GM23248 (cell line): ENCODE measurements at regions not wholly inside any gene's neighbourhood (a gene's known extent, or its start where the extent isn't known, plus 50 kb on each side); places are given as distances from the start of the nearest gene placed in this dataset.
A peak's percentile ranks its signal among the peaks of the same experiment; 100 is the strongest.

Source experiments
- DNase-seq: peaks from one replicate; pipeline ENCODE4 v3.0.0-alpha.2; 2015
- H2AFZ ChIP-seq: fragments of 200-600 bp; sonication (generic); 2 replicates; pipeline ENCODE4 v1.6.1; 2016; ENCODE audit warnings: antibody characterized with exemption
- H3F3A ChIP-seq: fragments of 200-600 bp; sonication (generic); 2 replicates; pipeline ENCODE4 v1.6.1; 2016; ENCODE audit warnings: mild to moderate bottlenecking, antibody characterized with exemption, mixed run types; ENCODE audit not compliant: insufficient read depth
- H3K27ac ChIP-seq: fragments of 200-600 bp; sonication (generic); 2 replicates; pipeline ENCODE4 v1.5.1; 2016; ENCODE audit warnings: mild to moderate bottlenecking
- H3K27me3 ChIP-seq: fragments of 200-600 bp; sonication (generic); replicated peaks from 2 replicates; pipeline ENCODE4 v1.6.1; 2016; ENCODE audit warnings: mild to moderate bottlenecking; ENCODE audit not compliant: insufficient read depth
- H3K36me3 ChIP-seq: fragments of 200-600 bp; sonication (generic); 2 replicates; pipeline ENCODE4 v1.6.1; 2016; ENCODE audit warnings: low read depth, mild to moderate bottlenecking
- H3K4me1 ChIP-seq: fragments of 200-600 bp; sonication (generic); 2 replicates; pipeline ENCODE4 v1.6.1; 2016; ENCODE audit warnings: mild to moderate bottlenecking; ENCODE audit not compliant: insufficient read depth
- H3K4me2 ChIP-seq: fragments of 200-600 bp; sonication (generic); one replicate; pipeline ENCODE4 v1.6.1; 2016; ENCODE audit warnings: mild to moderate bottlenecking; ENCODE audit not compliant: unreplicated experiment
- H3K4me3 ChIP-seq: fragments of 200-600 bp; sonication (generic); 2 replicates; pipeline ENCODE4 v1.5.1; 2016; ENCODE audit warnings: mild to moderate bottlenecking
- H3K79me2 ChIP-seq: fragments of 200-600 bp; sonication (generic); 2 replicates; pipeline ENCODE4 v1.6.1; 2016; ENCODE audit warnings: mild to moderate bottlenecking; ENCODE audit not compliant: insufficient read depth
- H3K9ac ChIP-seq: fragments of 200-600 bp; sonication (generic); 2 replicates; pipeline ENCODE4 v1.6.1; 2016; ENCODE audit warnings: mild to moderate bottlenecking
- H3K9me2 ChIP-seq: fragments of 200-600 bp; sonication (generic); 2 replicates; pipeline ENCODE4 v1.6.1; 2016; ENCODE audit warnings: mixed run types, mild to moderate bottlenecking, moderate library complexity; ENCODE audit not compliant: insufficient read depth
- H3K9me3 ChIP-seq: fragments of 200-600 bp; sonication (generic); one replicate; pipeline ENCODE4 v1.6.1; 2017; ENCODE audit warnings: low read depth
- H4K20me1 ChIP-seq: fragments of 200-600 bp; sonication (generic); 2 replicates; pipeline ENCODE4 v1.6.0; 2016; ENCODE audit not compliant: insufficient read depth
- EZH2 ChIP-seq: fragments of 200-600 bp; sonication (generic); IDR thresholded peaks from 2 replicates; pipeline ENCODE4 v1.6.1; 2018; ENCODE audit warnings: antibody characterized with exemption, mild to moderate bottlenecking; ENCODE audit not compliant: insufficient read depth, poor library complexity, severe bottlenecking
- EZH2phosphoT487 ChIP-seq: fragments of 200-600 bp; sonication (generic); IDR thresholded peaks from 2 replicates; pipeline ENCODE4 v1.6.1; 2018; ENCODE audit warnings: antibody characterized with exemption, moderate library complexity, mild to moderate bottlenecking, low read depth; ENCODE audit not compliant: insufficient read depth
- WGBS, 2 experiments: methylation state at CpG; one replicate each; pipeline ENCODE4 v1.1.6; 2015 to 2017; ENCODE audit warnings: low lambda C conversion rate in 2 of 2, low coverage in 1 of 2; ENCODE audit errors: missing lambda C conversion rate in 2 of 2; 5-methylcytosine and 5-hydroxymethylcytosine counted together
- in situ Hi-C: fragments of 300-500 bp; cut with MboI; formaldehyde crosslinking; loops from 2 replicates; pipeline ENCODE4 v1.15.0; 2020

GRCh38 chr14:53360829-53361228 is 207.7 kb upstream of the DDHD1 start:
- H3K9ac ChIP-seq = no peak overlapping the region
- H3K4me3 ChIP-seq = no peak overlapping the region
- H3K36me3 ChIP-seq = no peaks in the 10 kb centered on the region
- DNase-seq = no peak
- no peak overlapping the region for H2AFZ ChIP-seq
- H3K4me2 ChIP-seq = no peak overlapping the region
- peaks cover 6% of the 10 kb centered on the region; the same call in 1 of the 2 replicates for H3F3A ChIP-seq
- H3K27ac ChIP-seq = no peak overlapping the region
- in situ Hi-C loops = no loop called here
- no peak for TF ChIP-seq EZH2phosphoT487
- TF ChIP-seq EZH2 = no peak
- peaks cover 6% of the 10 kb centered on the region for H3K4me1 ChIP-seq
- no peaks in the 10 kb centered on the region for H3K27me3 ChIP-seq
- H4K20me1 ChIP-seq = no peaks in the 10 kb centered on the region
- no peaks in the 10 kb centered on the region for H3K79me2 ChIP-seq
- H3K9me3 ChIP-seq = no peaks in the 10 kb centered on the region
- no peaks in the 10 kb centered on the region for H3K9me2 ChIP-seq

- Histone ChIP-seq H2AFZ (no peak overlapping the region), H3K27ac (no peak overlapping the region), H3K9ac (no peak overlapping the region), H3K4me2 (no peak overlapping the region), H3K4me3 (no peak overlapping the region), H3K79me2 (no peaks in the 10 kb centered on the region), H3K9me3 (no peaks in the 10 kb centered on the region), H4K20me1 (no peaks in the 10 kb centered on the region), H3K4me1 (peaks cover 16% of the 10 kb centered on the region), H3K27me3 (no peaks in the 10 kb centered on the region), H3K36me3 (no peaks in the 10 kb centered on the region), H3F3A (peaks cover 18% of the 10 kb centered on the region; the same call in 1 of the 2 replicates), H3K9me2 (no peaks in the 10 kb centered on the region)
- no peak for DNase-seq
- in situ Hi-C loops = no loop called here
- TF ChIP-seq EZH2phosphoT487 = no peak
- no peak for TF ChIP-seq EZH2
Observed at GRCh38 chr14:53358166-53358565, 205.0 kb upstream of the DDHD1 start.

- TF ChIP-seq EZH2 = no peak
- TF ChIP-seq EZH2phosphoT487 = no peak
- Histone ChIP-seq H3K4me1 (peaks cover 13% of the 10 kb centered on the region), H4K20me1 (no peaks in the 10 kb centered on the region), H3K79me2 (no peaks in the 10 kb centered on the region), H3K36me3 (no peaks in the 10 kb centered on the region), H3K4me2 (no peak overlapping the region), H3K9me2 (no peaks in the 10 kb centered on the region), H3K4me3 (no peak overlapping the region), H3K9ac (no peak overlapping the region), H3K27me3 (no peaks in the 10 kb centered on the region), H2AFZ (no peak overlapping the region), H3F3A (peaks cover 18% of the 10 kb centered on the region; the same call in 1 of the 2 replicates), H3K9me3 (no peaks in the 10 kb centered on the region), H3K27ac (no peak overlapping the region)
- in situ Hi-C loops = no loop called here
- 88 to 93% methylated on average over 4 of the region's 4 CpGs for WGBS, 2 experiments
- peak; percentile 3 for DNase-seq
Observed at GRCh38 chr14:53356361-53357150, 203.4 kb upstream of the DDHD1 start.

GRCh38 chr14:53355581-53356112 is 202.5 kb upstream of the DDHD1 start:
- peak; percentile 65 for DNase-seq
- no peak for TF ChIP-seq EZH2
- TF ChIP-seq EZH2phosphoT487 = no peak
- no peak overlapping the region for H3K27ac ChIP-seq
- H4K20me1 ChIP-seq = no peaks in the 10 kb centered on the region
- in situ Hi-C loops = no loop called here
- H3K9me2 ChIP-seq = no peaks in the 10 kb centered on the region
- no peaks in the 10 kb centered on the region for H3K36me3 ChIP-seq
- H3K4me3 ChIP-seq = no peak overlapping the region
- H2AFZ ChIP-seq = peak overlapping the region; percentile 25; the same call in 1 of the 2 replicates
- H3K27me3 ChIP-seq = no peaks in the 10 kb centered on the region
- peaks cover 13% of the 10 kb centered on the region for H3K4me1 ChIP-seq
- H3F3A ChIP-seq = peaks cover 18% of the 10 kb centered on the region; the same call in 1 of the 2 replicates
- H3K4me2 ChIP-seq = peak overlapping the region; percentile 26
- no peak overlapping the region for H3K9ac ChIP-seq
- H3K9me3 ChIP-seq = no peaks in the 10 kb centered on the region
- 55 to 61% methylated on average over 5 of the region's 5 CpGs for WGBS, 2 experiments
- no peaks in the 10 kb centered on the region for H3K79me2 ChIP-seq

GRCh38 chr14:53354336-53354735 is 201.2 kb upstream of the DDHD1 start:
- Histone ChIP-seq H3K9me2 (no peaks in the 10 kb centered on the region), H2AFZ (no peak overlapping the region), H3K9me3 (no peaks in the 10 kb centered on the region), H4K20me1 (no peaks in the 10 kb centered on the region), H3K4me3 (no peak overlapping the region), H3K27me3 (no peaks in the 10 kb centered on the region), H3K4me1 (peaks cover 13% of the 10 kb centered on the region), H3K36me3 (no peaks in the 10 kb centered on the region), H3K79me2 (no peaks in the 10 kb centered on the region), H3K9ac (no peak overlapping the region), H3K27ac (no peak overlapping the region), H3K4me2 (no peak overlapping the region), H3F3A (peaks cover 18% of the 10 kb centered on the region; the same call in 1 of the 2 replicates)
- in situ Hi-C loops = no loop called here
- no peak for DNase-seq
- TF ChIP-seq EZH2phosphoT487 (no peak), EZH2 (no peak)
